B cell (primary cell): ENCODE measurements at regions not wholly inside any gene's neighbourhood (a gene's known extent, or its start where the extent isn't known, plus 50 kb on each side); places are given as distances from the start of the nearest gene placed in this dataset.

Experiments
- CTCF ChIP-seq: fragments of 200-600 bp; IDR thresholded peaks from one replicate; pipeline ENCODE4 v1.8.0; 2022; ENCODE audit warnings: antibody characterized with exemption, mild to moderate bottlenecking
- EZH2 ChIP-seq: IDR thresholded peaks from 2 replicates; pipeline ENCODE4 v1.6.1; 2012; ENCODE audit warnings: borderline replicate concordance, low read depth, mild to moderate bottlenecking, moderate library complexity, low read length; ENCODE audit not compliant: insufficient read depth, poor library complexity, severe bottlenecking

GRCh38 chr18:75904416-75904815 is 476.9 kb upstream of the SMIM21 start:
- no peak for TF ChIP-seq CTCF
- no peak for TF ChIP-seq EZH2
